Islet of Langerhans (tissue), 1 donor: ENCODE measurements at regions not wholly inside any gene's neighbourhood (a gene's known extent, or its start where the extent isn't known, plus 50 kb on each side); places are given as distances from the start of the nearest gene placed in this dataset.

ENCODE experiments used
- FAIRE-seq: peaks from one replicate; lab custom pipeline; 2011; peaks lifted over from hg19 to GRCh38; lab: Jason Lieb, UNC

DNA sequence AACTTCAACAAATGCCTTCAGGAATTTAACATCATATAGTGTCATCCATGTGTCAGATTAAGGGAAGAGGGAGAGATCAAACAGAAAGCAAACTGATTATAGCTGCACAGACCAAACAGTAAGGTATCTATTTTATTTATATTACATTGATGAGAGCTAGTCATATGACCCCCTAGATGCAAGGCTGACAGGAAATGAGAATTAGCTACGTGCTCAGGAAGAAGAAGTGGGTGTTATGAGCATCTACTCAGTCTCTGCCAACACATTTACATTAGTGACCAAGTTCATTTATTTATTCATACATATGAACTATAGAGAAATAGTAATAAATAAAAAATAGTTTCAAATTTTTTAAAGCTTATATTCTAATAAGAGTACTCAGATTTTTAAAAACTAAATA is 787.3 kb downstream of the KCTD16 start:
- FAIRE-seq, result no peak

GRCh38 chr5:144950996-144951395 is 780.3 kb downstream of the KCTD16 start:
- FAIRE-seq, result no peak

- no peak for FAIRE-seq
Observed at GRCh38 chr5:144947023-144947422, 776.4 kb downstream of the KCTD16 start.

GRCh38 chr5:144945503-144945902 is 774.8 kb downstream of the KCTD16 start:
- no peak for FAIRE-seq

- no peak for FAIRE-seq
Observed at GRCh38 chr5:144944936-144945335, 774.3 kb downstream of the KCTD16 start.

GRCh38 chr5:144941004-144941403 is 770.3 kb downstream of the KCTD16 start:
- no peak for FAIRE-seq

GRCh38 chr5:144918371-144918770 is 747.7 kb downstream of the KCTD16 start:
- no peak for FAIRE-seq

GRCh38 chr5:144915452-144915851 is 744.8 kb downstream of the KCTD16 start:
- no peak for FAIRE-seq

DNA sequence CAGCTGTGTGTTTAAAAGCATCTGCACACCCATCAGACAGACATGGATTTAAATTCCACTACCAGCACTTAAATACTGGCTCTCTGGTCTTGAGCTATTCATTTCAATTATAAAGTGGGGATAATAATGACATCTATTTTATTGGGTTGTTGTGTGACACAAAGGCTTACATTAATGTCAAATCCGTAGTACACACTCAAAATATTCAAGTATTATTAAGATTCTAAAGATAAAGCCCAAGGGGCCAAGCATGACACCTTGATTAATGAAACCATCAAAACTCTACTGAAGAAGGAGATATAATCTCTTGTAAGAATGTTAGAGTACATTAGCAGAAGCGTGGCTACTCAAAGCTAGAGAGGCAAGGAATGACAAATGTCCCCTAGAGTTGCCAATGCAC is 743.0 kb downstream of the KCTD16 start:
- FAIRE-seq, result no peak

GRCh38 chr5:144896473-144896872 is 725.8 kb downstream of the KCTD16 start:
- FAIRE-seq, result no peak

GRCh38 chr5:144886668-144887067 is 716.0 kb downstream of the KCTD16 start:
- FAIRE-seq, result no peak

DNA sequence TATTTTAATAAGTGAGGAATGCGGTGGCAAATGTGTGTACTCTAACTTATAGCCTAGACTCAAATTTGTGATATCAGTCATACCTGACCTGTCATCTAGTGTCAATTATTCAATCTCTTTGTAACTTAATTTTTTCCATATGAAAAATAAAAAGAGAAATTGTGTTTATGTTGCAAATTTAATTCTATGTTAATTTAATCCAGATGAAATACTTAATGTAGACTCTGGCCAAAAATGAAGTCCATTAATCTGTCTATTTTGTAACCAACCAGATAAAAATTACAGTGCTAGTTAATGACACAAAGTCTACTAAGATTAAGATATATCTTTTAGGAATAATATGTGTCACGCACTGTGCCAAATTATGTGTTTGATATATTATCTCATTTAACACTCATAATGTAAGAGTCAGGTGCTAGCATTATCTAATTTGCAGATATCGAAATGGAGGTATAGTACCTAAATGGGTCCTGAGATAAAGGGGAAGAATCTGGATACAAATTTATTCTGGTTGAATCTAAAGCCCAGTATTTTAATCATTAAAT is 712.1 kb downstream of the KCTD16 start:
- no peak for FAIRE-seq

GRCh38 chr5:144880513-144880912 is 709.8 kb downstream of the KCTD16 start:
- FAIRE-seq, result no peak

DNA sequence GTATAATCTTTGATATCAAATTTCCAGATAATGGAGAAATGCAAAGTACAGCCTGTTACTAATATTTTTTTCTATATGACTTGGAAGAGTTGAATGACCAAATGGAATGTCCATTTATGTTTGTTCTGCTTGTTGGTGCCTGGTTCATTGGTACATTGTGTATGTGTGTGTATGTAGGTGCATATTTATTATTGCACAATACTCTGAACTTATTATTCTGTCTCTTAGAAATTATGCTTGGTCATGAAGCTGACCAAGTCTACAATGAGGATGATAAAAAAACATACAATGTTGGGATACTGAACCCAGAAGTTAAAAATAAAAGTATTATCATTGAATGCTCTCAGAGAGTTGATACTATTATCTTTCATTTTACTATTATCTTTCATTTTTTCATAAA is 706.3 kb downstream of the KCTD16 start:
- no peak for FAIRE-seq

- no peak for FAIRE-seq
Observed at GRCh38 chr5:144873076-144873475, 702.4 kb downstream of the KCTD16 start.

- no peak for FAIRE-seq
Observed at GRCh38 chr5:144864118-144864517, 693.4 kb downstream of the KCTD16 start.

DNA sequence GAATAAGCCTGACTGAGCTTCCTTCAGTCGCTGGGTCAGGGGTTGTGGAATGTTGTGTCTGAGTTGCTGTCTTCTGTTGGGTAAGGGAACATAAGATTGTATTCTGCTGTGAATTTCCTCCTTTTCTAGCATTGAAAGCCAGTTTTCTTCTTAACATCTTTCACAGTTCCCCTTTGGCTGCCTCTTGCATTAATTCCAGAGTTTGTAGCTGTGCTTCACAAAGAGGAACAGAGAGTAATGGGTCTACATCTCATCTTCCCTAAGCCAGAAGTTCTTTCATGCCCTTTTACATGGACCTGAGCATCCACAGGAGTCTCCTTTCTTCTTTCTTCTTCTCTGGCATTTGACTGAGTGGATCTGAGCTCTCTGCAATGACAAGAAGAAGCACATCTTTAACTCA is 686.8 kb downstream of the KCTD16 start:
- no peak for FAIRE-seq

GRCh38 chr5:144844086-144844485 is 673.4 kb downstream of the KCTD16 start:
- FAIRE-seq, result no peak

DNA sequence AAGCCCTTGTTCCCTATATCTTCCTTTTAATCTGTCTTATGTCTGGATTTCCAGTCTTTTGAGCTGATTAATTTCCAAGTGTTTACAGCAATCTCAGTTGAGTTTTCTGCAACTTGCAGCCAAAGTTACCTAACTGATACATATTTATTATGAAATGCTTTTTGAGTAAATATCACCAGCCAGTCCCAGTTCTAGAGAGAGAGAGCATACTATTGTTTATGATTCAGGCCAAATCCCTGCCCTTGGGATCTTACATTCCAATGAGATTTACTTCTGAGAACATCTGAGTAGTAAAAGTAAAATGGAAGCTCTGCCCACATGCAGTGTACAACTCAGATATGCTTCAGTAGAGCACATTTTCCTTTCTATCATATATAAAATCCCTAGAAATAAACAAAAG is 661.7 kb downstream of the KCTD16 start:
- no peak for FAIRE-seq

DNA sequence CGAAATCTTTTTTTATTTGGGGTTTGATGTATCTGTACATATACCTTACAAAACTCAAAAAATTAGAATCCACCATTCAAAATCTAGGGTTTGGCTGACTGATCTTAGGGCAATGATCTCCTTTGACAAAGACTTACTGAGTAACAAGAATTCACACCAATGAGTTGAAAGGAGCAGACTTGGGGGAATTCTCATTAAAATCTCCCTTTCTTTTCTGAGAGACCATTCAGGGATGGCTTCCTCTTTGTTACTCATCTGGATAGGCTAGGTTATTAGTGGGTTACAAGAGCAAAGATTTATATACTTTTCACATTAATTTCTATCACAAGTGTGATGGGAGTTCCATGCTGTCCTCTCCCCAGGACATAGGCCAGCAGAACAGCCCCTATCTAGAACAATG is 661.0 kb downstream of the KCTD16 start:
- FAIRE-seq, result no peak

DNA sequence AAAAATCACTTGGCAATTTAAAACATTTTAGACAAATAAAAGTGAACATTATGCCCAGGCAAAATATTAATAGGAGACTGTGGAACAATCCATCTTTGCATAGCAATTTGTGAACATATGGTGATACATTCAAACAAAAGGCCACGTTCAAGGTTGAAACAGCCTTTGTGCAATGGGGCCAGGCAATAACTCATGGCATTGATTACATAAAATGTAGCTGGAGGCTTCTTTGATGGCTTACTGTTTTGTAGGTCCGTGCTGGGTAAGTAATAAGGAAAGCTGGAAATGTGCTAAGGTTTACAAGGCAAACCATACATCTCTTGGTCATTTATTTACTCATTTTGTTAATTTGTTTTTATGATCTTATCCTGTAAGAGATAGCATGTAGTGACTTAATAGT is 651.8 kb downstream of the KCTD16 start:
- no peak for FAIRE-seq

DNA sequence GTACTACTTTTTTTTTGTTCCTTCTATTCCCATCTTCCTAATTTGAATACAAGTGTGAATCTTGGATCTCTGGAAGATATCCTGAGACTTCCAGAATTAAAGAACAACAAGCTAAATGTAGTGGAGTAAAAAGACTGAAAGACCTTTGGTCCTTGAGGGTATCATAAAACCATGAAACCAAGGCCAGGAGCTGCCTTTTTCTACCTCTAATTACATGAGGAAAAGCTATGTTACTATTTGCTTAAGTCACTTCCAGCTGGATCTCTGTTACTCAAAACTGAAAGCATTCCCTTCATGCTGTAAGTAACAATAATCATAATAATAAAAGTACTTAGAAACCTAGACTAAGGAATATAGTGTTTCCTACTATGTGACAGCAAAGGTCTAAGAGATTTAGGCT is 649.6 kb downstream of the KCTD16 start:
- no peak for FAIRE-seq

DNA sequence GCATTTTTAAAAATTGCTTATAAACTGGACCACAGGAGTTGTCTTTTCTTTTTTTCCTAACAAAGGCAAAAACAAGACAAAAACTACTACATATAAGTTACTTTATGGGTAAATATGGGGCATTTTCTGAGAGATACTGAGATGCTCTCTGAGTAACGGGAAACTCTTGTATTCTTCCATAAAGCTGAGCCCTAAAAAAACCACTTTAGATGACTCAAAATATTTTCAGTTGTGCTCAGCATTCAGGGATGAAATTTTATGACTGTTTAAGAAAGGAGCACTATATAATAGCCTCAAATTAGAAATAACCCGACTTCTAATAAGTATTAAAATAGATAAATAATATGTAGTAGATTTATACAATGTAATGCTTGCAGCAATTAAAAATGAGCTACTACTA is 644.5 kb downstream of the KCTD16 start:
- FAIRE-seq, result no peak

DNA sequence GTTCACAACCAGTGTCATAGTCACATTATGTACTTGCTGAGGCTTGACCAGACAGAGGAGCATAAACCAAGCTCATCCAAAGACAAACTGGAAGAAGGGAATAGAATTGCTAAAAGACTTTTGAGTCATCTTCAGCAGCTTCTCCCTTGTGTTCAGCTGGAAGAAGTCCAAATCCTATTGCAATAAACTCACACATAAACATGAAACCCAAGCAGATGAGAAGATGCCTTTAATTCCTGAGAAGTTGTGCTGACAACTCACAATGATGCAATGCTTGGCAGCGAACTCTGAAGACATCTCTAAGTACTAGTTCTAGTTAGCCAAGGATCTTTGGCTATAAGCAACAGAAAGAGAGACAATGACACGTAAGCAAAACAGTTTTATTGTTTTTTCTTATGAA is 642.1 kb downstream of the KCTD16 start:
- FAIRE-seq, result no peak

- no peak for FAIRE-seq
Observed at GRCh38 chr5:144800169-144800568, 629.5 kb downstream of the KCTD16 start.
